Fibroblast of the aortic adventitia (primary cell): ENCODE measurements at regions not wholly inside any gene's neighbourhood (a gene's known extent, or its start where the extent isn't known, plus 50 kb on each side); places are given as distances from the start of the nearest gene placed in this dataset.

Source experiments
- DNase-seq: peaks from one replicate; pipeline ENCODE4 v3.0.0-alpha.2; 2010; ENCODE audit warnings: low read depth
- H3K4me3 ChIP-seq: 2 replicates; pipeline ENCODE4 v1.5.1; 2011; ENCODE audit warnings: low read depth, mild to moderate bottlenecking, control low read depth, low read length, moderate library complexity
- CTCF ChIP-seq: IDR thresholded peaks from 2 replicates; pipeline ENCODE4 v1.5.1; 2011; ENCODE audit warnings: mild to moderate bottlenecking, low read length, control low read depth, inconsistent platforms; ENCODE audit not compliant: insufficient read depth

- TF ChIP-seq CTCF: no peak
- peak; percentile 50 for DNase-seq
- no peak overlapping the region for H3K4me3 ChIP-seq
Observed at GRCh38 chr10:20990604-20991003, 93.5 kb upstream of the NEBL start.

- no peak overlapping the region for H3K4me3 ChIP-seq
- TF ChIP-seq CTCF: no peak
- DNase-seq: no peak
Observed at GRCh38 chr10:20988357-20988983, 91.4 kb upstream of the NEBL start.

GRCh38 chr10:20986049-20986448 lies 88.9 kb upstream of the NEBL start:
- no peak for DNase-seq
- no peak overlapping the region for H3K4me3 ChIP-seq
- no peak for TF ChIP-seq CTCF

- no peak for DNase-seq
- no peak overlapping the region for H3K4me3 ChIP-seq
- no peak for TF ChIP-seq CTCF
Observed at GRCh38 chr10:20984662-20985061, 87.6 kb upstream of the NEBL start.

GRCh38 chr10:20981419-20981953 lies 84.4 kb upstream of the NEBL start:
- H3K4me3 ChIP-seq: no peak overlapping the region
- no peak for DNase-seq
- TF ChIP-seq CTCF: no peak

GRCh38 chr10:20978617-20979016 lies 81.5 kb upstream of the NEBL start:
- no peak overlapping the region for H3K4me3 ChIP-seq
- TF ChIP-seq CTCF: no peak
- DNase-seq: no peak

- no peak overlapping the region for H3K4me3 ChIP-seq
- DNase-seq: no peak
- no peak for TF ChIP-seq CTCF
Observed at GRCh38 chr10:20977300-20977699, 80.2 kb upstream of the NEBL start.
